GM12878 (cell line): ENCODE measurements at regions not wholly inside any gene's neighbourhood (a gene's known extent, or its start where the extent isn't known, plus 50 kb on each side); places are given as distances from the start of the nearest gene placed in this dataset.

ENCODE experiments used
- BACH1 ChIP-seq: fragments of 450-650 bp; IDR thresholded peaks from 2 replicates; pipeline ENCODE4 v1.6.1; 2017; ENCODE audit warnings: mild to moderate bottlenecking, borderline replicate concordance
- E4F1 ChIP-seq: fragments of 450-650 bp; IDR thresholded peaks from 2 replicates; pipeline ENCODE4 v1.6.1; 2018; ENCODE audit warnings: borderline replicate concordance, mild to moderate bottlenecking; ENCODE audit not compliant: partially characterized antibody
- EZH2 ChIP-seq: IDR thresholded peaks from 2 replicates; pipeline ENCODE4 v1.6.1; 2012; ENCODE audit warnings: low read depth, mild to moderate bottlenecking, control low read depth, inconsistent platforms, low read length, borderline replicate concordance; ENCODE audit not compliant: control insufficient read depth
- HDAC6 ChIP-seq: fragments of 200-600 bp; sonication (generic); IDR thresholded peaks from one replicate; pipeline ENCODE4 v1.8.0; 2017; ENCODE audit warnings: antibody characterized with exemption; ENCODE audit not compliant: unreplicated experiment
- LARP7 ChIP-seq: fragments of 450-650 bp; IDR thresholded peaks from 2 replicates; pipeline ENCODE4 v1.6.1; 2017; ENCODE audit warnings: mild to moderate bottlenecking
- NRF1 ChIP-seq: conservative IDR thresholded peaks from 2 replicates; pipeline ENCODE4 v1.6.1; 2011; ENCODE audit warnings: mild to moderate bottlenecking, low read depth, low read length, improper control_type of control experiment
- PKNOX1 ChIP-seq: fragments of 450-650 bp; IDR thresholded peaks from 2 replicates; pipeline ENCODE4 v1.6.1; 2016; ENCODE audit warnings: mild to moderate bottlenecking
- RCOR1 ChIP-seq: conservative IDR thresholded peaks from 2 replicates; pipeline ENCODE4 v1.6.1; 2012; ENCODE audit warnings: low read depth, low read length, improper control_type of control experiment
- RUNX3 ChIP-seq: IDR thresholded peaks from 2 replicates; pipeline ENCODE4 v1.6.1; 2012; ENCODE audit warnings: low read length, inconsistent platforms
- SIN3A ChIP-seq: IDR thresholded peaks from 2 replicates; pipeline ENCODE4 v1.6.1; 2012; ENCODE audit warnings: low read depth, low read length, improper control_type of control experiment
- SIX5 ChIP-seq: IDR thresholded peaks from 2 replicates; pipeline ENCODE4 v1.6.1; 2011; ENCODE audit warnings: mild to moderate bottlenecking, low read depth, low read length, moderate library complexity; ENCODE audit not compliant: severe bottlenecking
- SMAD1 ChIP-seq: fragments of 450-650 bp; IDR thresholded peaks from 2 replicates; pipeline ENCODE4 v1.6.1; 2018; ENCODE audit warnings: mild to moderate bottlenecking, low read depth; ENCODE audit not compliant: partially characterized antibody
- STAT3 ChIP-seq: IDR thresholded peaks from 2 replicates; pipeline ENCODE4 v1.6.1; 2011; ENCODE audit warnings: low read depth, low read length, improper control_type of control experiment
- SUZ12 ChIP-seq: fragments of 200-600 bp; sonication (generic); IDR thresholded peaks from one replicate; pipeline ENCODE4 v1.6.1; 2018; ENCODE audit warnings: antibody characterized with exemption, mild to moderate bottlenecking; ENCODE audit not compliant: unreplicated experiment
- TBL1XR1 ChIP-seq: IDR thresholded peaks from 2 replicates; pipeline ENCODE4 v1.6.1; 2012; ENCODE audit warnings: low read depth, low read length, improper control_type of control experiment
- TF ChIP-seq, protein P1 (sequence below): fragments of 450-650 bp; IDR thresholded peaks from 2 replicates; pipeline ENCODE4 v1.6.1; 2018; ENCODE audit warnings: mild to moderate bottlenecking, low read depth, moderate library complexity; ENCODE audit not compliant: partially characterized antibody
- TF ChIP-seq, protein P2 (sequence below): fragments of 450-650 bp; IDR thresholded peaks from 2 replicates; pipeline ENCODE4 v1.6.1; 2017; ENCODE audit warnings: mild to moderate bottlenecking, moderate library complexity

DNA sequence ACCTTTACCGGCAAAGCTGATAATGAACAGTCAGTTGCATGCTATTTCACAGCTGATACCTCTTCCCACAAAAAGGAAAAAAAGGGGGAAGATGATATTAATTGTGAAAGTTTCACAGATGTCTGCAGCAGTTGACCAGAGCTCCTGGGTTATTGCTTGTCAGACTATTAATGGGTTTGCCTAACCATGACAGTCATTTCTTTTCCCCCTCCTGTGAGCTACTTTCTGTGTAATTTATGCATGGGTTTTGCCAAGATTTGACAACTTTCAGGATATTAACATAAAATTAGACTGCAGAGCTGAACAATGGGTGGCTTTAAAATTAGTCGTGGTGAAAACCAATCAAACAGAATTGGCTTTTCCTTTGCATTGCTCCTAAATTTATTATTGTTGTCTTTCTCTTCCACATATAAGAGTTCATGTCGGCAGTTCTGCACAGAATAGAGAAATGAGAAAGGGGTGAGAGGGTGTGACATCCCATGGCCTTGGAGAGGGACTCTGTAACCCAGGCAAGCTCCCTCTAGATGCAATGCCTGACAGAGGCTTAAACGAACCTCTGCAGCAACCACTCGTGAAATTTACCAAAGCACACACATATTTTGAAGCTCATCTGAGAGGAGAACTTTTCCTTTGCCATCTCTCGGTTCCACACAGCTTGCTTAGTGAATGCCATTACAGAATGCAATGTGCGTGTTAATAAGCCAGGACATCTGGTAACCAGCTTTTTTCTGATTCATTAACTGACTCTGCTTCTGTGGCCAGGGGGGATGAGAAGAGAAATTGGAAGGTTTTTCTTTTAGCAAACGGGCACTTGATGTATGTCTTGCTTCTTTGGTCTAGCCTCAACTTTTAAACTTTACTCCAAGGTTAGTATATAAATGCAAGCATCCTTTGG, 82.2 kb upstream of the ITGA4 start (continued):
- TF ChIP-seq HDAC6: no peak
- TF ChIP-seq STAT3: no peak
- no peak for TF ChIP-seq PKNOX1
- no peak for TF ChIP-seq SUZ12
- no peak for TF ChIP-seq SIN3A
- no peak for TF ChIP-seq BACH1
- TF ChIP-seq, protein P1, sequence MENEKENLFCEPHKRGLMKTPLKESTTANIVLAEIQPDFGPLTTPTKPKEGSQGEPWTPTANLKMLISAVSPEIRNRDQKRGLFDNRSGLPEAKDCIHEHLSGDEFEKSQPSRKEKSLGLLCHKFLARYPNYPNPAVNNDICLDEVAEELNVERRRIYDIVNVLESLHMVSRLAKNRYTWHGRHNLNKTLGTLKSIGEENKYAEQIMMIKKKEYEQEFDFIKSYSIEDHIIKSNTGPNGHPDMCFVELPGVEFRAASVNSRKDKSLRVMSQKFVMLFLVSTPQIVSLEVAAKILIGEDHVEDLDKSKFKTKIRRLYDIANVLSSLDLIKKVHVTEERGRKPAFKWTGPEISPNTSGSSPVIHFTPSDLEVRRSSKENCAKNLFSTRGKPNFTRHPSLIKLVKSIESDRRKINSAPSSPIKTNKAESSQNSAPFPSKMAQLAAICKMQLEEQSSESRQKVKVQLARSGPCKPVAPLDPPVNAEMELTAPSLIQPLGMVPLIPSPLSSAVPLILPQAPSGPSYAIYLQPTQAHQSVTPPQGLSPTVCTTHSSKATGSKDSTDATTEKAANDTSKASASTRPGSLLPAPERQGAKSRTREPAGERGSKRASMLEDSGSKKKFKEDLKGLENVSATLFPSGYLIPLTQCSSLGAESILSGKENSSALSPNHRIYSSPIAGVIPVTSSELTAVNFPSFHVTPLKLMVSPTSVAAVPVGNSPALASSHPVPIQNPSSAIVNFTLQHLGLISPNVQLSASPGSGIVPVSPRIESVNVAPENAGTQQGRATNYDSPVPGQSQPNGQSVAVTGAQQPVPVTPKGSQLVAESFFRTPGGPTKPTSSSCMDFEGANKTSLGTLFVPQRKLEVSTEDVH: no peak
- TF ChIP-seq RCOR1: no peak
- no peak for TF ChIP-seq EZH2
- TF ChIP-seq NRF1: no peak
- TF ChIP-seq LARP7: no peak
- TF ChIP-seq SMAD1: no peak
- TF ChIP-seq E4F1: no peak
- TF ChIP-seq, protein P2, sequence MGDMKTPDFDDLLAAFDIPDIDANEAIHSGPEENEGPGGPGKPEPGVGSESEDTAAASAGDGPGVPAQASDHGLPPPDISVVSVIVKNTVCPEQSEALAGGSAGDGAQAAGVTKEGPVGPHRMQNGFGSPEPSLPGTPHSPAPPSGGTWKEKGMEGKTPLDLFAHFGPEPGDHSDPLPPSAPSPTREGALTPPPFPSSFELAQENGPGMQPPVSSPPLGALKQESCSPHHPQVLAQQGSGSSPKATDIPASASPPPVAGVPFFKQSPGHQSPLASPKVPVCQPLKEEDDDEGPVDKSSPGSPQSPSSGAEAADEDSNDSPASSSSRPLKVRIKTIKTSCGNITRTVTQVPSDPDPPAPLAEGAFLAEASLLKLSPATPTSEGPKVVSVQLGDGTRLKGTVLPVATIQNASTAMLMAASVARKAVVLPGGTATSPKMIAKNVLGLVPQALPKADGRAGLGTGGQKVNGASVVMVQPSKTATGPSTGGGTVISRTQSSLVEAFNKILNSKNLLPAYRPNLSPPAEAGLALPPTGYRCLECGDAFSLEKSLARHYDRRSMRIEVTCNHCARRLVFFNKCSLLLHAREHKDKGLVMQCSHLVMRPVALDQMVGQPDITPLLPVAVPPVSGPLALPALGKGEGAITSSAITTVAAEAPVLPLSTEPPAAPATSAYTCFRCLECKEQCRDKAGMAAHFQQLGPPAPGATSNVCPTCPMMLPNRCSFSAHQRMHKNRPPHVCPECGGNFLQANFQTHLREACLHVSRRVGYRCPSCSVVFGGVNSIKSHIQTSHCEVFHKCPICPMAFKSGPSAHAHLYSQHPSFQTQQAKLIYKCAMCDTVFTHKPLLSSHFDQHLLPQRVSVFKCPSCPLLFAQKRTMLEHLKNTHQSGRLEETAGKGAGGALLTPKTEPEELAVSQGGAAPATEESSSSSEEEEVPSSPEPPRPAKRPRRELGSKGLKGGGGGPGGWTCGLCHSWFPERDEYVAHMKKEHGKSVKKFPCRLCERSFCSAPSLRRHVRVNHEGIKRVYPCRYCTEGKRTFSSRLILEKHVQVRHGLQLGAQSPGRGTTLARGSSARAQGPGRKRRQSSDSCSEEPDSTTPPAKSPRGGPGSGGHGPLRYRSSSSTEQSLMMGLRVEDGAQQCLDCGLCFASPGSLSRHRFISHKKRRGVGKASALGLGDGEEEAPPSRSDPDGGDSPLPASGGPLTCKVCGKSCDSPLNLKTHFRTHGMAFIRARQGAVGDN: no peak
- TF ChIP-seq TBL1XR1: no peak
- no peak for TF ChIP-seq SIX5
- peak; percentile 88 for TF ChIP-seq RUNX3
